HCT116 (cell line): ENCODE measurements at regions not wholly inside any gene's neighbourhood (a gene's known extent, or its start where the extent isn't known, plus 50 kb on each side); places are given as distances from the start of the nearest gene placed in this dataset.

Experiments used
- ATAC-seq: fragments of 200-7000 bp; cut with Tn5 transposase; 2 replicates; pipeline ENCODE4 v1.9.1; 2020; ENCODE audit warnings: mild to moderate bottlenecking, moderate library complexity
- BruUV-seq: library from RNA; stranded (reverse); fragments of 400-500 nt; replicated peaks from 2 replicates; lab custom pipeline; 2021; lab: Mats Ljungman, UMichigan
- CTCF ChIA-PET: fragments of 300-600 bp; sonication (Branson Sonifier 250); formaldehyde crosslinking; loops from one replicate; lab custom pipeline; 2021; ENCODE audit warnings: antibody characterized with exemption; lab: Charles Lee
- POLR2A ChIA-PET: fragments of 300-600, 350-600 bp; sonication (Branson Sonifier 250); formaldehyde crosslinking; loops from one replicate; lab custom pipeline; 2021; ENCODE audit warnings: antibody characterized with exemption; lab: Charles Lee
- RAD21 ChIA-PET, 2 experiments: fragments of 300-600 bp; sonication (Branson Sonifier 250); formaldehyde crosslinking; loops; one replicate each; lab custom pipeline; 2023; ENCODE audit warnings: low total read pairs in 2 of 2; ENCODE audit not compliant: uncharacterized antibody in 2 of 2, unreplicated experiment in 2 of 2, low non-redundant PET in 1 of 2; lab: Charles Lee
- DNase-seq: peaks from one replicate; pipeline ENCODE4 v3.0.0-alpha.2; 2010; ENCODE audit warnings: low read depth, low spot score
- H2AFZ ChIP-seq: fragments of 200-600 bp; shearing (Covaris generic), sonication (generic); 2 replicates; pipeline ENCODE4 v1.6.1; 2017; ENCODE audit warnings: low read depth, mixed run types, mixed read lengths, antibody characterized with exemption, low read length; ENCODE audit not compliant: poor library complexity, severe bottlenecking
- H3K27ac ChIP-seq: 2 replicates; pipeline ENCODE4 v1.5.1; 2012; ENCODE audit warnings: low read depth, low read length
- H3K27me3 ChIP-seq: fragments of 200-600 bp; sonication (generic); 2 replicates; pipeline ENCODE4 v1.6.1; 2016; ENCODE audit warnings: mixed run types, low read length, mixed read lengths; ENCODE audit not compliant: insufficient read depth
- H3K36me3 ChIP-seq, 2 experiments: fragments of 200-500 bp in 1 of 2; fragments of 200-600 bp in 1 of 2; sonication (Bioruptor generic) in 1 of 2; sonication (generic) in 1 of 2; 2 replicates each; pipeline versions ENCODE4 v1.5.1 to v1.6.1; 2014 to 2016; ENCODE audit warnings: low read length in 2 of 2, inconsistent platforms in 1 of 2, mixed read lengths in 1 of 2, mixed run types in 1 of 2; ENCODE audit not compliant: insufficient read depth in 2 of 2, control insufficient read depth in 1 of 2
- H3K4me1 ChIP-seq, 2 experiments: fragments of 200-600 bp in 1 of 2; sonication (generic) in 1 of 2; 2 replicates each; pipeline versions ENCODE4 v1.5.1 to v1.6.1; 2012 to 2017; ENCODE audit warnings: low read length in 2 of 2, inconsistent platforms in 1 of 2, mild to moderate bottlenecking in 1 of 2, mixed read lengths in 1 of 2, mixed run types in 1 of 2, moderate library complexity in 1 of 2; ENCODE audit not compliant: insufficient read depth in 2 of 2, control insufficient read depth in 1 of 2
- H3K4me2 ChIP-seq: fragments of 200-600 bp; sonication (generic); 2 replicates; pipeline ENCODE4 v1.6.1; 2017; ENCODE audit warnings: mixed run types, low read length, mixed read lengths
- H3K4me3 ChIP-seq, 2 experiments: fragments of 200-600 bp in 1 of 2; sonication (generic) in 1 of 2; replicated peaks in 1 of 2; 2 replicates each; pipeline ENCODE4 v1.5.1; 2011 to 2016; ENCODE audit warnings: low read length in 2 of 2, control low read depth in 1 of 2, low read depth in 1 of 2, mild to moderate bottlenecking in 1 of 2, mixed read lengths in 1 of 2, mixed run types in 1 of 2
- H3K79me2 ChIP-seq: fragments of 200-600 bp; sonication (generic); 2 replicates; pipeline ENCODE4 v1.6.1; 2017; ENCODE audit warnings: mild to moderate bottlenecking, mixed run types, low read length, moderate library complexity, mixed read lengths; ENCODE audit not compliant: insufficient read depth
- H3K9ac ChIP-seq: fragments of 200-600 bp; sonication (generic); 2 replicates; pipeline ENCODE4 v1.6.1; 2016; ENCODE audit warnings: low read length, mixed read lengths
- H3K9me2 ChIP-seq: fragments of 200-600 bp; sonication (generic), shearing (Covaris generic); 2 replicates; pipeline ENCODE4 v1.6.1; 2017; ENCODE audit warnings: mixed run types, mild to moderate bottlenecking, moderate library complexity; ENCODE audit not compliant: insufficient read depth
- H3K9me3 ChIP-seq, 2 experiments: fragments of 200-500 bp in 1 of 2; fragments of 200-600 bp in 1 of 2; sonication (Bioruptor generic) in 1 of 2; sonication (generic) in 1 of 2; 2 replicates each; pipeline ENCODE4 v1.6.1; 2014 to 2017; ENCODE audit warnings: low read length in 2 of 2, mixed read lengths in 2 of 2, inconsistent platforms in 1 of 2, low read depth in 1 of 2, mild to moderate bottlenecking in 1 of 2, mixed run types in 1 of 2, moderate library complexity in 1 of 2; ENCODE audit not compliant: control insufficient read depth in 1 of 2, insufficient read depth in 1 of 2
- H4K20me1 ChIP-seq: fragments of 200-600 bp; sonication (generic), shearing (Covaris generic); 2 replicates; pipeline ENCODE4 v1.6.1; 2017; ENCODE audit warnings: mixed run types, mild to moderate bottlenecking, moderate library complexity; ENCODE audit not compliant: insufficient read depth
- CBX3 ChIP-seq: IDR thresholded peaks from 2 replicates; pipeline ENCODE4 v1.6.1; 2012; ENCODE audit warnings: low read depth
- EGR1 ChIP-seq: IDR thresholded peaks from 2 replicates; pipeline ENCODE4 v1.6.1; 2012; ENCODE audit warnings: low read depth
- ELF1 ChIP-seq: IDR thresholded peaks from 2 replicates; pipeline ENCODE4 v1.6.1; 2012; ENCODE audit warnings: low read depth, borderline replicate concordance
- EZH2 ChIP-seq: fragments of 200-600 bp; sonication (generic); IDR thresholded peaks from 2 replicates; pipeline ENCODE4 v1.6.1; 2017; ENCODE audit warnings: antibody characterized with exemption, mixed run types
- EZH2phosphoT487 ChIP-seq: fragments of 200-600 bp; IDR thresholded peaks from 2 replicates; pipeline ENCODE4 v1.6.1; 2018; ENCODE audit warnings: antibody characterized with exemption, borderline replicate concordance
- POLR2A ChIP-seq: IDR thresholded peaks from 2 replicates; pipeline ENCODE4 v1.7.0; 2011; ENCODE audit warnings: borderline replicate concordance; ENCODE audit not compliant: insufficient read depth, insufficient read length; ENCODE audit errors: extremely low read depth
- POLR2AphosphoS5 ChIP-seq: IDR thresholded peaks from 2 replicates; pipeline ENCODE4 v1.6.1; 2011; ENCODE audit warnings: mild to moderate bottlenecking, low read depth, low read length, moderate library complexity
- RAD21 ChIP-seq: IDR thresholded peaks from 2 replicates; pipeline ENCODE4 v1.6.1; 2012; ENCODE audit warnings: low read depth, mild to moderate bottlenecking
- REST ChIP-seq: IDR thresholded peaks from 2 replicates; pipeline ENCODE4 v1.6.1; 2012; ENCODE audit warnings: low read depth
- SIN3A ChIP-seq: IDR thresholded peaks from 2 replicates; pipeline ENCODE4 v1.6.1; 2012; ENCODE audit warnings: low read depth
- SP1 ChIP-seq: IDR thresholded peaks from 2 replicates; pipeline ENCODE4 v1.6.1; 2012; ENCODE audit warnings: low read depth
- SRF ChIP-seq: IDR thresholded peaks from 2 replicates; pipeline ENCODE4 v1.6.1; 2012; ENCODE audit warnings: low read depth
- TCF7L2 ChIP-seq: IDR thresholded peaks from 2 replicates; pipeline ENCODE4 v1.7.0; 2011; ENCODE audit warnings: borderline replicate concordance, inconsistent platforms; ENCODE audit not compliant: insufficient read depth, insufficient read length; ENCODE audit errors: extremely low read depth
- YY1 ChIP-seq: IDR thresholded peaks from 2 replicates; pipeline ENCODE4 v1.6.1; 2011; ENCODE audit warnings: low read length, low read depth, moderate library complexity, mild to moderate bottlenecking; ENCODE audit not compliant: insufficient replicate concordance; ENCODE audit errors: extremely low read depth
- ZBTB33 ChIP-seq: IDR thresholded peaks from 2 replicates; pipeline ENCODE4 v1.6.1; 2011; ENCODE audit warnings: mild to moderate bottlenecking, low read length, moderate library complexity; ENCODE audit not compliant: insufficient replicate concordance; ENCODE audit errors: extremely low read depth
- ZFX ChIP-seq: fragments of 450-650 bp; IDR thresholded peaks from 2 replicates; pipeline ENCODE4 v1.6.1; 2017
- ZNF274 ChIP-seq: fragments of 200-500 bp; sonication (Bioruptor generic); IDR thresholded peaks from 2 replicates; pipeline ENCODE4 v1.6.1; 2014; ENCODE audit warnings: mild to moderate bottlenecking, low read depth, low read length, inconsistent platforms
- intact Hi-C: fragments of 100-400 bp; cut with micrococcal nuclease; formaldehyde crosslinking; loops from 2 replicates; pipeline ENCODE4 v1.10.0; 2022
- TF ChIP-seq, protein P1 (sequence below): IDR thresholded peaks from 2 replicates; pipeline ENCODE4 v1.6.1; 2012

DNA sequence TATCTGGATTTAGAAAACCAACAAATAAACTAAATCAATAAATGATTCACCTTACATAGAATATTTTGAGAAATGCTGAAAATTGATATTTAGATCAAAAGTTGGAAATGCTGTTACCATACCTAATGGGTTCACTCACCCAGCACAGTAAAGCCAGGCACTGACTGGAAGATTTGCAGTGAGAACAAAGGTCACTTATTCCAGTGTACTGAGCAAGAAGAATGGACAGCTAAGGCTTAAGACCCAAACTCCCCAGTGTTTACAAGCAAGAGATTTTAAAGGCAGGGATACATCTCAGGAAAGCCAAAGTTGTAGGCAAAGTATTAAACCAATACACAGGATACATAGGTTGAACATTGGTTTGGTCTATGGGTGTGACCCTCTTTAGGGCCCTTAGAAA, 523.9 kb upstream of the PCDH9 start (continued):
- TF ChIP-seq ZBTB33, result no peak
- TF ChIP-seq CBX3, result no peak

- H3K9me3 ChIP-seq, result no peaks in the 10 kb centered on the region
- H2AFZ ChIP-seq, result no peak overlapping the region
- no peaks in the 10 kb centered on the region for H3K4me1 ChIP-seq
- ChIA-PET RAD21 (no interaction called here), POLR2A (no interaction called here), CTCF (no interaction called here)
- no peaks in the 10 kb centered on the region for H4K20me1 ChIP-seq
- no peaks in the 10 kb centered on the region for H3K36me3 ChIP-seq
- DNase-seq, result no peak
- no peak overlapping the region for H3K4me2 ChIP-seq
- H3K9me2 ChIP-seq, result no peaks in the 10 kb centered on the region
- no peak for ATAC-seq
- no peaks in the 10 kb centered on the region for H3K79me2 ChIP-seq
- TF ChIP-seq SRF, result no peak
- TF ChIP-seq POLR2A, result no peak
- no peak for TF ChIP-seq RAD21
- no peak for TF ChIP-seq ZNF274
- TF ChIP-seq, protein P1, sequence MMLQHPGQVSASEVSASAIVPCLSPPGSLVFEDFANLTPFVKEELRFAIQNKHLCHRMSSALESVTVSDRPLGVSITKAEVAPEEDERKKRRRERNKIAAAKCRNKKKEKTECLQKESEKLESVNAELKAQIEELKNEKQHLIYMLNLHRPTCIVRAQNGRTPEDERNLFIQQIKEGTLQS, result no peak
- no peak for TF ChIP-seq EZH2phosphoT487
- no peak for TF ChIP-seq EZH2
- no peak for TF ChIP-seq ZFX
- TF ChIP-seq ZBTB33, result no peak
- no peak for TF ChIP-seq CBX3
- TF ChIP-seq YY1, result no peak
- TF ChIP-seq REST, result no peak
- no peak for TF ChIP-seq POLR2AphosphoS5
- no peak for TF ChIP-seq ELF1
- no peak for TF ChIP-seq SP1
- no peak for TF ChIP-seq EGR1
- TF ChIP-seq SIN3A, result no peak
- TF ChIP-seq TCF7L2, result no peak
- H3K27me3 ChIP-seq, result no peaks in the 10 kb centered on the region
- no peak overlapping the region for H3K4me3 ChIP-seq
- intact Hi-C loops, result no loop called here
- no TSS peak for BruUV-seq
- no peak overlapping the region for H3K27ac ChIP-seq
- H3K9ac ChIP-seq, result no peak overlapping the region
Observed at GRCh38 chr13:67752759-67753158, 522.6 kb upstream of the PCDH9 start.
